IMR-90 (cell line): ENCODE measurements at regions not wholly inside any gene's neighbourhood (a gene's known extent, or its start where the extent isn't known, plus 50 kb on each side); places are given as distances from the start of the nearest gene placed in this dataset.
A peak's percentile ranks its signal among the peaks of the same experiment; 100 is the strongest.

Experiments used
- ATAC-seq: fragments of 200-7000 bp; cut with Tn5 transposase; 2 replicates; pipeline ENCODE4 v1.9.1; 2020; ENCODE audit warnings: low read depth, mild to moderate bottlenecking, moderate library complexity
- BruUV-seq: library from RNA; stranded (reverse); fragments of 400-500 nt; replicated peaks from 2 replicates; lab custom pipeline; 2021; lab: Mats Ljungman, UMichigan
- CTCF ChIA-PET: fragments of 300-600 bp; formaldehyde crosslinking; extraction: SDS; loops from one replicate; lab custom pipeline; 2021; ENCODE audit warnings: antibody characterized with exemption; lab: Yijun Ruan, JAX
- POLR2A ChIA-PET: fragments of 300-600 bp; sonication (Branson Sonifier 250); formaldehyde crosslinking; loops from one replicate; lab custom pipeline; 2022; ENCODE audit warnings: antibody characterized with exemption; ENCODE audit not compliant: unreplicated experiment; lab: Charles Lee
- DNase-seq: peaks from one replicate; pipeline ENCODE4 v3.0.0; 2013
- H2AFZ ChIP-seq: replicated peaks from 2 replicates; pipeline ENCODE3; 2013; ENCODE audit warnings: low read length, mild to moderate bottlenecking; ENCODE audit not compliant: poor library complexity
- H2AK5ac ChIP-seq: 2 replicates; pipeline ENCODE4 v1.6.1; 2013; ENCODE audit warnings: low read depth, low read length, inconsistent platforms
- H2AK9ac ChIP-seq: replicated peaks from 2 replicates; pipeline ENCODE3; 2013; ENCODE audit warnings: mild to moderate bottlenecking, low read depth, low read length, moderate library complexity; ENCODE audit not compliant: poor library complexity
- H2BK120ac ChIP-seq: 2 replicates; pipeline ENCODE4 v1.6.1; 2013; ENCODE audit warnings: low read depth, low read length, inconsistent platforms
- H2BK15ac ChIP-seq: 3 replicates; pipeline ENCODE4 v1.6.1; 2013; ENCODE audit warnings: low read depth, low read length, inconsistent platforms
- H2BK20ac ChIP-seq: 2 replicates; pipeline ENCODE4 v1.6.1; 2013; ENCODE audit warnings: low read depth, mild to moderate bottlenecking, inconsistent platforms, low read length, moderate library complexity
- H2BK5ac ChIP-seq: 2 replicates; pipeline ENCODE4 v1.6.1; 2013; ENCODE audit warnings: mild to moderate bottlenecking, low read depth, low read length, inconsistent platforms; ENCODE audit not compliant: poor library complexity, severe bottlenecking
- H3K14ac ChIP-seq: replicated peaks from 2 replicates; pipeline ENCODE4 v1.6.1; 2013; ENCODE audit warnings: low read depth, low read length, inconsistent platforms
- H3K18ac ChIP-seq: 2 replicates; pipeline ENCODE4 v1.6.1; 2013; ENCODE audit warnings: low read depth, low read length, control low read depth
- H3K23ac ChIP-seq: 2 replicates; pipeline ENCODE4 v1.6.1; 2013; ENCODE audit warnings: low read depth, low read length, inconsistent platforms
- H3K27ac ChIP-seq: 2 replicates; pipeline ENCODE4 v1.5.1; 2013; ENCODE audit warnings: mild to moderate bottlenecking, control low read depth, low read length; ENCODE audit not compliant: insufficient read depth
- H3K27me3 ChIP-seq: 2 replicates; pipeline ENCODE4 v1.6.1; 2013; ENCODE audit warnings: low read length; ENCODE audit not compliant: control insufficient read depth, insufficient read depth
- H3K36me3 ChIP-seq: 2 replicates; pipeline ENCODE4 v1.6.1; 2013; ENCODE audit warnings: low read length, mixed read lengths; ENCODE audit not compliant: control insufficient read depth, insufficient read depth
- H3K4ac ChIP-seq: 2 replicates; pipeline ENCODE4 v1.6.1; 2013; ENCODE audit warnings: low read depth, low read length, inconsistent platforms
- H3K4me1 ChIP-seq: 2 replicates; pipeline ENCODE4 v1.6.1; 2013; ENCODE audit warnings: low read length, mixed read lengths; ENCODE audit not compliant: control insufficient read depth, insufficient read depth
- H3K4me2 ChIP-seq: 2 replicates; pipeline ENCODE4 v1.6.1; 2013; ENCODE audit warnings: low read depth, mild to moderate bottlenecking, control low read depth, low read length, moderate library complexity
- H3K4me3 ChIP-seq: 2 replicates; pipeline ENCODE4 v1.5.1; 2013; ENCODE audit warnings: low read depth, mild to moderate bottlenecking, control low read depth, low read length, moderate library complexity; ENCODE audit not compliant: insufficient read depth
- H3K56ac ChIP-seq: 2 replicates; pipeline ENCODE4 v1.6.1; 2013; ENCODE audit warnings: low read length, inconsistent platforms; ENCODE audit not compliant: insufficient read depth; ENCODE audit errors: extremely low read depth
- H3K79me1 ChIP-seq, 2 experiments: 2 replicates each; pipeline ENCODE4 v1.6.1; 2013; ENCODE audit warnings: low read length in 2 of 2, inconsistent platforms in 1 of 2, low read depth in 1 of 2
- H3K9ac ChIP-seq: 2 replicates; pipeline ENCODE4 v1.6.1; 2013; ENCODE audit warnings: low read depth, low read length, control low read depth
- H3K9me1 ChIP-seq: 2 replicates; pipeline ENCODE4 v1.6.1; 2013; ENCODE audit warnings: low read length, inconsistent platforms; ENCODE audit not compliant: insufficient read depth
- H3K9me3 ChIP-seq: 2 replicates; pipeline ENCODE4 v1.6.1; 2013; ENCODE audit warnings: low read length; ENCODE audit not compliant: control insufficient read depth, insufficient read depth
- H4K20me1 ChIP-seq: 2 replicates; pipeline ENCODE4 v1.6.1; 2013; ENCODE audit warnings: low read length, inconsistent platforms; ENCODE audit not compliant: insufficient read depth
- H4K5ac ChIP-seq: 2 replicates; pipeline ENCODE4 v1.6.1; 2013; ENCODE audit warnings: mild to moderate bottlenecking, low read depth, low read length, control low read depth
- H4K8ac ChIP-seq, 2 experiments: 2 replicates each; pipeline ENCODE4 v1.6.1; 2013; ENCODE audit warnings: low read depth in 2 of 2, low read length in 2 of 2, control low read depth in 1 of 2, inconsistent platforms in 1 of 2
- H4K91ac ChIP-seq: 2 replicates; pipeline ENCODE4 v1.6.1; 2013; ENCODE audit warnings: low read depth, low read length, inconsistent platforms; ENCODE audit not compliant: insufficient read depth
- BHLHE40 ChIP-seq: fragments of 150-350 bp; IDR thresholded peaks from 2 replicates; pipeline ENCODE4 v1.6.1; 2016; ENCODE audit warnings: mild to moderate bottlenecking, low read depth, low read length
- CEBPB ChIP-seq: IDR thresholded peaks from 2 replicates; pipeline ENCODE4 v1.6.1; 2012; ENCODE audit warnings: low read depth, low read length, improper control_type of control experiment
- CTCF ChIP-seq: conservative IDR thresholded peaks from 2 replicates; pipeline ENCODE4 v1.5.1; 2012; ENCODE audit warnings: mild to moderate bottlenecking, low read depth, low read length, improper control_type of control experiment
- MXI1 ChIP-seq: IDR thresholded peaks from 2 replicates; pipeline ENCODE4 v1.6.1; 2012; ENCODE audit warnings: low read depth, mild to moderate bottlenecking, low read length, moderate library complexity, borderline replicate concordance
- NFE2L2 ChIP-seq: fragments of 150-350 bp; IDR thresholded peaks from 2 replicates; pipeline ENCODE4 v1.6.1; 2016; ENCODE audit warnings: low read depth, mild to moderate bottlenecking, low read length
- RCOR1 ChIP-seq: IDR thresholded peaks from 2 replicates; pipeline ENCODE4 v1.6.1; 2012; ENCODE audit warnings: mild to moderate bottlenecking, low read length, improper control_type of control experiment; ENCODE audit not compliant: insufficient replicate concordance
- RFX5 ChIP-seq: IDR thresholded peaks from 2 replicates; pipeline ENCODE4 v1.8.0; 2012; ENCODE audit warnings: low read depth, mild to moderate bottlenecking, low read length, moderate library complexity
- USF2 ChIP-seq: fragments of 150-350 bp; IDR thresholded peaks from 2 replicates; pipeline ENCODE4 v1.6.1; 2017; ENCODE audit warnings: mild to moderate bottlenecking, antibody characterized with exemption, low read length, low read depth
- dilution Hi-C: fragments of 300-500 bp; cut with HindIII; formaldehyde crosslinking; loops from one replicate; pipeline ENCODE4 v1.14.3; 2018; ENCODE audit warnings: low sequenced_read_pairs; ENCODE audit not compliant: unreplicated experiment
- in situ Hi-C: fragments of 300-500 bp; cut with MboI; formaldehyde crosslinking; loops from 3 replicates; pipeline ENCODE4 v1.14.3; 2019; ENCODE audit warnings: low sequenced_read_pairs, inconsistent platforms, mixed read lengths
- intact Hi-C: fragments of 100-400 bp; cut with micrococcal nuclease; formaldehyde crosslinking; loops from 2 replicates; pipeline ENCODE4 v1.10.0; 2022

- H4K91ac ChIP-seq = peak overlapping the region; percentile 73; the same call in 1 of the 2 replicates
- peak; percentile 35 for DNase-seq
- peak overlapping the region; percentile 84; the same call in 1 of the 2 replicates for H4K5ac ChIP-seq
- no peaks in the 10 kb centered on the region for H3K27me3 ChIP-seq
- intact Hi-C loops (loop anchor here (10.0 kb wide), 3 partner anchors 795 to 1835 kb away; no protein-coding TSS in a partner anchor), dilution Hi-C loops (no loop called here), in situ Hi-C loops (no loop called here)
- H3K4me3 ChIP-seq = no peak overlapping the region
- H2AFZ ChIP-seq = no peak overlapping the region
- H2BK120ac ChIP-seq = peak overlapping the region; percentile 70
- no peak overlapping the region for H2AK9ac ChIP-seq
- no TSS peak for BruUV-seq
- H4K8ac ChIP-seq = peak overlapping the region; percentile 51 to 76; a peak in 3 of 4 replicates
- H3K18ac ChIP-seq = peak overlapping the region; percentile 99
- peaks cover 19% of the 10 kb centered on the region for H3K4me1 ChIP-seq
- H2BK15ac ChIP-seq = 0 out of 3 replicates have a peak overlapping the region, but pooled peaks have one; percentile 46
- peak overlapping the region; percentile 18 for H3K14ac ChIP-seq
- peaks cover 3% of the 10 kb centered on the region; the same call in 1 of the 2 replicates for H3K9me1 ChIP-seq
- peak overlapping the region; percentile 62; the same call in 1 of the 2 replicates for H3K56ac ChIP-seq
- H3K9ac ChIP-seq = peak overlapping the region; percentile 19; the same call in 1 of the 2 replicates
- H2BK20ac ChIP-seq = peak overlapping the region; percentile 82
- H4K20me1 ChIP-seq = no peaks in the 10 kb centered on the region
- TF ChIP-seq BHLHE40 (no peak), CTCF (no peak), RCOR1 (no peak), MXI1 (no peak), CEBPB (no peak), RFX5 (no peak), USF2 (no peak), NFE2L2 (no peak)
- H3K79me1 ChIP-seq = no peaks in the 10 kb centered on the region
- H2AK5ac ChIP-seq = no peak overlapping the region; the same call in none of the 2 replicates
- no peaks in the 10 kb centered on the region for H3K9me3 ChIP-seq
- ChIA-PET POLR2A (no interaction called here), CTCF (interaction anchor here (1.3 kb wide), 1 partner anchor 247 kb away, joined by 3 read pairs; no protein-coding TSS in a partner anchor)
- H3K36me3 ChIP-seq = no peaks in the 10 kb centered on the region
- H2BK5ac ChIP-seq = peak overlapping the region; percentile 94
- peak overlapping the region; percentile 56; the same call in 1 of the 2 replicates for H3K4me2 ChIP-seq
- H3K27ac ChIP-seq = peak overlapping the region; percentile 50; the same call in 1 of the 2 replicates
- H3K4ac ChIP-seq = peak overlapping the region; percentile 36; the same call in 1 of the 2 replicates
- H3K23ac ChIP-seq = no peak overlapping the region
- no peak for ATAC-seq
These were observed 101.9 kb upstream of the ANO3 start for GRCh38 chr11:26229981-26230380.
